NT2/D1 (cell line): ENCODE measurements at regions not wholly inside any gene's neighbourhood (a gene's known extent, or its start where the extent isn't known, plus 50 kb on each side); places are given as distances from the start of the nearest gene placed in this dataset.

Source experiments
- DNase-seq: peaks from one replicate; pipeline ENCODE4 v3.0.0-alpha.2; 2011; ENCODE audit warnings: low read depth, low spot score
- H3K27me3 ChIP-seq: 2 replicates; pipeline ENCODE4 v1.6.0; 2011; ENCODE audit warnings: mild to moderate bottlenecking; ENCODE audit not compliant: insufficient read length, insufficient read depth
- H3K36me3 ChIP-seq: 2 replicates; pipeline ENCODE4 v1.6.1; 2011; ENCODE audit warnings: mild to moderate bottlenecking, low read length, mixed read lengths; ENCODE audit not compliant: insufficient read depth, insufficient read length
- H3K4me1 ChIP-seq: 2 replicates; pipeline ENCODE4 v1.5.1; 2011; ENCODE audit not compliant: insufficient read depth, insufficient read length
- H3K4me3 ChIP-seq: 2 replicates; pipeline ENCODE4 v1.5.1; 2011; ENCODE audit warnings: low read depth; ENCODE audit not compliant: insufficient read length
- H3K9ac ChIP-seq: 2 replicates; pipeline ENCODE4 v1.6.0; 2011; ENCODE audit warnings: low read depth; ENCODE audit not compliant: insufficient read length
- H3K9me3 ChIP-seq: 2 replicates; pipeline ENCODE4 v1.5.1; 2011; ENCODE audit warnings: mild to moderate bottlenecking, low read length; ENCODE audit not compliant: insufficient read depth
- SUZ12 ChIP-seq: IDR thresholded peaks from 2 replicates; pipeline ENCODE4 v1.6.1; 2011; ENCODE audit not compliant: insufficient read length, insufficient read depth; ENCODE audit errors: extremely low read depth
- YY1 ChIP-seq: IDR thresholded peaks from 2 replicates; pipeline ENCODE4 v1.6.1; 2011; ENCODE audit not compliant: insufficient read length, insufficient read depth
- ZNF274 ChIP-seq: IDR thresholded peaks from 2 replicates; pipeline ENCODE4 v1.6.1; 2011; ENCODE audit warnings: mild to moderate bottlenecking, low read depth, low read length

- TF ChIP-seq ZNF274 (no peak), YY1 (no peak), SUZ12 (no peak)
- Histone ChIP-seq H3K4me1 (peaks cover 12% of the 10 kb centered on the region), H3K4me3 (no peak overlapping the region), H3K27me3 (peaks cover 3% of the 10 kb centered on the region), H3K9ac (no peak overlapping the region), H3K36me3 (no peaks in the 10 kb centered on the region), H3K9me3 (peaks cover 12% of the 10 kb centered on the region; the same call in 1 of the 2 replicates)
- no peak for DNase-seq
Observed at GRCh38 chr20:58017231-58017969, 211.1 kb downstream of the ANKRD60 start.

DNA sequence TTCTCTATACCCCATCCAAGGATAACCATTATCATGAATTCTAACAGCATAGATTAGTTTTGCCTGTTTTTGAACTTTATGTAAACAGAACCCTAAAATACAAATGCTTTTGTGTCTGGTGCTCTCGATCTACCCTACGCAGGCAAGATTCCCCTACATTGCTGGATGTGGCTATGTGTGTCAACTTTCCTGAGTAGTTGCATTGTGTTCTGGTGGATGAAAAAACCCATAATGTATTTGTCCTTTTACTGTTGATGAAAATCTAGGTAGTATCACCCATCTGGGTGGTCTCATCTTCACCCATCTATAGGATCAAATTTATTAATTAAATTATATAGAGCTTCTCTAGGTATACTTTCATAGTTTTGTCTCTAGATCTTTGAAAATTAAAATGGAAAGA is 211.7 kb downstream of the ANKRD60 start:
- H3K4me1 ChIP-seq, result peaks cover 14% of the 10 kb centered on the region
- H3K27me3 ChIP-seq, result peaks cover 3% of the 10 kb centered on the region
- no peak for TF ChIP-seq YY1
- TF ChIP-seq ZNF274, result no peak
- H3K9ac ChIP-seq, result no peak overlapping the region
- H3K9me3 ChIP-seq, result peaks cover 12% of the 10 kb centered on the region; the same call in 1 of the 2 replicates
- no peak for DNase-seq
- no peak overlapping the region for H3K4me3 ChIP-seq
- H3K36me3 ChIP-seq, result no peaks in the 10 kb centered on the region

GRCh38 chr20:58014628-58015315 is 213.7 kb downstream of the ANKRD60 start:
- no peak for TF ChIP-seq ZNF274
- no peak for TF ChIP-seq YY1
- TF ChIP-seq SUZ12, result no peak
- DNase-seq, result no peak
- no peak overlapping the region for H3K4me3 ChIP-seq
- peaks cover 12% of the 10 kb centered on the region; the same call in 1 of the 2 replicates for H3K9me3 ChIP-seq
- no peaks in the 10 kb centered on the region for H3K36me3 ChIP-seq
- H3K9ac ChIP-seq, result no peak overlapping the region
- peaks cover 17% of the 10 kb centered on the region for H3K4me1 ChIP-seq
- H3K27me3 ChIP-seq, result peaks cover 3% of the 10 kb centered on the region

GRCh38 chr20:58012731-58013510 is 215.5 kb downstream of the ANKRD60 start:
- no peaks in the 10 kb centered on the region for H3K36me3 ChIP-seq
- H3K27me3 ChIP-seq, result peaks cover 6% of the 10 kb centered on the region
- H3K4me1 ChIP-seq, result peaks cover 16% of the 10 kb centered on the region
- TF ChIP-seq SUZ12 (no peak), YY1 (no peak), ZNF274 (no peak)
- H3K4me3 ChIP-seq, result no peak overlapping the region
- no peak for DNase-seq
- peaks cover 12% of the 10 kb centered on the region; the same call in 1 of the 2 replicates for H3K9me3 ChIP-seq
- H3K9ac ChIP-seq, result no peak overlapping the region

DNA sequence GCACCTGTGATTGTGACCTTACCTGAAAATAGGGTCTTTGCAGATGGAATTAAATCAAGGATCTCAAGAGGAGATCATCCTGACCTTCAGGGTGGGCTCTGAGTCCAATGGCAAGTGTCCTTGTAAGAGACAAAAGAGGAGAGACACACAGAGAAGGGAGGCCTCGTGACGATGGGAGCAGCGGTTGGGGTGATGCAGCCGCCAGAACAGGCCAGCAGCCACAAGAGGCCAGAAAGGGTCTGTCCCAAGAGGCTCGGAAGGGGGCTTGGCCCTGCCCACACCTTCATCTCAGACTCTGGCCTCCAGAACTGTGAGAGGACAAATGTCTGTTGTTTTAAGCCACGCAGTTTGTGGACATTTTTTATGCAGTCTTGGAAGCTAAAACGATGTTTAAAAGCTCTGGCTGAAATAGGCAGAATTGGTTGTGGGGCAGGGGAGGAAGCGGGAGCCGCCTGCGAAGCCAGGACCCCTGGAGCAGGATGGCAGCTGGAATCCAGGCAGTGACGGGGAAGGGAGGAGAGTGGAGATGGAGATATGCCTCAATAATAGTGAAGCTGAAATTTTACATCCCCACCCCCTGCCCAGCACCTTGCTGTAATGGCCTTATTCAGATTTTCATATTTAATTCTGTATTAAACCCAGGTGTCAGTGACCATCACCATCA is 216.4 kb downstream of the ANKRD60 start:
- Histone ChIP-seq H3K4me3 (no peak overlapping the region), H3K36me3 (no peaks in the 10 kb centered on the region), H3K27me3 (peaks cover 6% of the 10 kb centered on the region), H3K9me3 (peaks cover 12% of the 10 kb centered on the region; the same call in 1 of the 2 replicates), H3K4me1 (peaks cover 12% of the 10 kb centered on the region), H3K9ac (no peak overlapping the region)
- TF ChIP-seq ZNF274 (no peak), YY1 (no peak), SUZ12 (no peak)
- no peak for DNase-seq

DNA sequence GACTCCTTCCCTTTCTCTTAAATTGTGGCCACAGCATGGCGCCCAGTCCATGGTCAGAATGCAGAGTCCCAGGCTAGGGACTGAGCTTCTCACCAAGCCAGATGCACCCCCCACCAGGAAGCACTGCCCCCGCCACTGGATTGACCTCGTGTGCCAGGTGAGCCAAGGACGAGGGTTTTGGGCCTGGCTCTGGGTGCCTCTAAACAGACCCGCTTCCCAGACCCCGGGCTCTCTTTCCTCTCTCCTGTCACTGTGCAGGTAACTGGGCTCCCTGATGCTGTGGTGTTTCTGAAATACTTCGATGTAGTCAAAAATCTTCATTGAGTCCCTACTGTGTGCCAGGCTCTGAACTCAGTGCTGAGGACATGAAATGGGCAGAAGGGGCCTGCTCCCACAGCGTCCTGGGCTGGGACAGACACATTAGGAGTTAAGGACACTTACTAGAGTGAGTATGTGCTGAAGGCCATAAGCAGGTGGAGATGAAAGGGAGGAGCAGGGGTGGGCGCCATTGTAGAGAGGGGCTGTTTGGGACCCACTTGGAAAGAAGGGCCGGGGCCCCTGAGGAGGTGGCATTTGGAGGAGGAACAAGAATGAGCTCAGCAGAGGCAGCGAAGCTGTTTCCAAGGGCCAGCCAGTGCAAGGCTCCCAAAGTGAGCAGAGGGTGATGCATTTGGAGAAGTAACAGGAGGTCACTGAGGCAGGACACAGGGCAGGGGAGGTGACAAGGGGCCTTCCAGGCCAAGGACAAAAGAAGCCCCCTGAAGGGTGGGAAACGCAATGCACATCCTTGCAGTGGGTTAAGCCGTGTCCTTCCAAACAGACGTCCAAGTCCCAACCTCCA is 217.1 kb downstream of the ANKRD60 start:
- TF ChIP-seq YY1 (no peak), SUZ12 (no peak), ZNF274 (no peak)
- H3K36me3 ChIP-seq, result no peaks in the 10 kb centered on the region

More for the DNA sequence above, 217.1 kb downstream of the ANKRD60 start:
- Histone ChIP-seq H3K9me3 (peaks cover 12% of the 10 kb centered on the region; the same call in 1 of the 2 replicates), H3K4me1 (peaks cover 12% of the 10 kb centered on the region), H3K27me3 (peaks cover 6% of the 10 kb centered on the region), H3K4me3 (no peak overlapping the region), H3K9ac (no peak overlapping the region)
- no peak for DNase-seq
